Erythroblast (primary cell): ENCODE measurements at regions not wholly inside any gene's neighbourhood (a gene's known extent, or its start where the extent isn't known, plus 50 kb on each side); places are given as distances from the start of the nearest gene placed in this dataset.

Experiments used
- GATA1 ChIP-seq: IDR thresholded peaks from 2 replicates; pipeline ENCODE4 v1.6.1; 2011; ENCODE audit warnings: low read depth, mild to moderate bottlenecking, control low read depth, low read length, moderate library complexity
- POLR2A ChIP-seq: IDR thresholded peaks from 2 replicates; pipeline ENCODE4 v1.6.1; 2011; ENCODE audit warnings: mild to moderate bottlenecking, low read length

DNA sequence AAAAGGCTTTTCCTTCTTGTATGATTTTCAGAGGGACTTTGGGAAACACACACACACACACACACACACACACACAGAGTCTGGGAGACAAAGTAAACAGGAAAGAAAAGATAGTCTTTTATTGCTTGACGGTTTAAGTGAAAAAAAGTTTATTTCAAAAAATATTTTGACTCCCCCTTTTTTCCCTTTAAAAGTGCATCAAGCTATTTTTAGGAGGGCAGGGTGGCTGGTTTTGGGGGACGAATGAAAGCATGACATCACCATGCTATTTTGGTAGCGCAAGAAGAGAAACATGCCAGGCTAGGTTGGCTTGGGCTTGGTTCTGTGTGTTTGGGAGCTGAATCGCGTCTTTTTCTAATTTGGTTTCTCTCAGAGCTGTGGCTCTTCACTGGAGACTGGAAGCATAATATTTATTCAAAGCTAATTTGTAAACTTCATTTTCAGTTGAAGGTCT, 129.2 kb downstream of the BAMBI start:
- TF ChIP-seq POLR2A (no peak), GATA1 (no peak)
